ENCODE measurements at regions not wholly inside any gene's neighbourhood (a gene's known extent, or its start where the extent isn't known, plus 50 kb on each side); places are given as distances from the start of the nearest gene placed in this dataset.

GRCh38 chr5:5017827-5018577, 122.1 kb upstream of the ADAMTS16 start:
- DNase-seq (ENCODE audit: low spot score): no peak
- no peak for TF ChIP-seq CTCF (IDR thresholded peaks at IDR 0.05; ENCODE audit: extremely low read depth, missing control alignments)

GRCh38 chr5:5018578-5018970, 121.6 kb upstream of the ADAMTS16 start:
- no peak for TF ChIP-seq CTCF (IDR thresholded peaks at IDR 0.05; ENCODE audit: extremely low read depth, missing control alignments)
- DNase-seq (ENCODE audit: low spot score): no peak

GRCh38 chr5:5021436-5021835, 118.7 kb upstream of the ADAMTS16 start:
- TF ChIP-seq CTCF (IDR thresholded peaks at IDR 0.05; ENCODE audit: extremely low read depth, missing control alignments): no peak
- DNase-seq (ENCODE audit: low spot score): no peak

- DNase-seq (ENCODE audit: low spot score): no peak
- no peak for TF ChIP-seq CTCF (IDR thresholded peaks at IDR 0.05; ENCODE audit: extremely low read depth, missing control alignments)
Observed at GRCh38 chr5:5025098-5025773, 114.9 kb upstream of the ADAMTS16 start.

GRCh38 chr5:5025774-5026408, 114.2 kb upstream of the ADAMTS16 start:
- DNase-seq (ENCODE audit: low spot score): no peak
- TF ChIP-seq CTCF (IDR thresholded peaks at IDR 0.05; ENCODE audit: extremely low read depth, missing control alignments): no peak

GRCh38 chr5:5026409-5026785, 113.7 kb upstream of the ADAMTS16 start:
- TF ChIP-seq CTCF (IDR thresholded peaks at IDR 0.05; ENCODE audit: extremely low read depth, missing control alignments): no peak
- no peak for DNase-seq (ENCODE audit: low spot score)

- TF ChIP-seq CTCF (IDR thresholded peaks at IDR 0.05; ENCODE audit: extremely low read depth, missing control alignments): no peak
- DNase-seq (ENCODE audit: low spot score): no peak
Observed at GRCh38 chr5:5031665-5032064, 108.5 kb upstream of the ADAMTS16 start.

All from GM20000 (cell line).